Panc1 (cell line): ENCODE measurements at regions not wholly inside any gene's neighbourhood (a gene's known extent, or its start where the extent isn't known, plus 50 kb on each side); places are given as distances from the start of the nearest gene placed in this dataset.

Experiments used
- ATAC-seq: fragments of 200-7000 bp; cut with Tn5 transposase; 2 replicates; pipeline ENCODE4 v1.9.1; 2020; ENCODE audit warnings: mild to moderate bottlenecking, moderate library complexity
- BruUV-seq: library from RNA; stranded (reverse); fragments of 400-500 nt; replicated peaks from 2 replicates; lab custom pipeline; 2021; lab: Mats Ljungman, UMichigan
- CTCF ChIA-PET: fragments of 300-600 bp; sonication (Branson Sonifier 250); formaldehyde crosslinking; loops from one replicate; lab custom pipeline; 2022; ENCODE audit warnings: antibody characterized with exemption; lab: Charles Lee
- POLR2A ChIA-PET: fragments of 300-600 bp; sonication (Branson Sonifier 250); formaldehyde crosslinking; loops from one replicate; lab custom pipeline; 2022; ENCODE audit warnings: antibody characterized with exemption; lab: Charles Lee
- DNase-seq: peaks from one replicate; pipeline ENCODE4 v3.0.0-alpha.2; 2010; ENCODE audit warnings: low read depth, low spot score
- H3K27ac ChIP-seq: 2 replicates; pipeline ENCODE4 v1.5.1; 2011; ENCODE audit warnings: mild to moderate bottlenecking, low read length, inconsistent platforms
- H3K27me3 ChIP-seq: fragments of 200-500 bp; sonication (Bioruptor generic); 2 replicates; pipeline ENCODE4 v1.6.0; 2014; ENCODE audit warnings: low read length, inconsistent platforms; ENCODE audit not compliant: control insufficient read depth, insufficient read depth
- H3K36me3 ChIP-seq: fragments of 200-500 bp; sonication (Bioruptor generic); 2 replicates; pipeline ENCODE4 v1.5.1; 2014; ENCODE audit warnings: inconsistent platforms, mild to moderate bottlenecking, low read length, moderate library complexity; ENCODE audit not compliant: control insufficient read depth, insufficient read depth
- H3K4me1 ChIP-seq: 2 replicates; pipeline ENCODE4 v1.5.1; 2011; ENCODE audit warnings: inconsistent platforms, mild to moderate bottlenecking, low read length, moderate library complexity; ENCODE audit not compliant: control insufficient read depth, insufficient read depth
- H3K4me3 ChIP-seq, 2 experiments: 2 replicates each; pipeline ENCODE4 v1.5.1; 2011 to 2012; ENCODE audit warnings: low read depth in 2 of 2, low read length in 2 of 2, mild to moderate bottlenecking in 2 of 2, inconsistent platforms in 1 of 2, moderate library complexity in 1 of 2
- H3K9me3 ChIP-seq: fragments of 200-500 bp; sonication (Bioruptor generic); 2 replicates; pipeline ENCODE4 v1.5.1; 2014; ENCODE audit warnings: low read depth, mild to moderate bottlenecking, inconsistent platforms, low read length, moderate library complexity; ENCODE audit not compliant: control insufficient read depth, insufficient read depth
- CTCF ChIP-seq: fragments of 450-650 bp; IDR thresholded peaks from 2 replicates; pipeline ENCODE4 v1.5.1; 2017; ENCODE audit warnings: mild to moderate bottlenecking
- POLR2AphosphoS5 ChIP-seq: IDR thresholded peaks from 2 replicates; pipeline ENCODE4 v1.6.1; 2012; ENCODE audit warnings: mild to moderate bottlenecking, low read depth, low read length, moderate library complexity
- REST ChIP-seq, 2 experiments: IDR thresholded peaks; 2 replicates each; pipeline ENCODE4 v1.6.1; 2011 to 2012; ENCODE audit warnings: low read depth in 2 of 2, control low read depth in 1 of 2, low read length in 1 of 2, mild to moderate bottlenecking in 1 of 2, moderate library complexity in 1 of 2; ENCODE audit not compliant: insufficient read depth in 1 of 2
- SIN3A ChIP-seq: IDR thresholded peaks from 2 replicates; pipeline ENCODE4 v1.6.1; 2012; ENCODE audit warnings: low read depth, mild to moderate bottlenecking, low read length, moderate library complexity, borderline replicate concordance; ENCODE audit not compliant: insufficient read depth
- TCF7L2 ChIP-seq: IDR thresholded peaks from 2 replicates; pipeline ENCODE4 v1.6.1; 2011; ENCODE audit warnings: mild to moderate bottlenecking, low read depth, low read length, inconsistent platforms
- in situ Hi-C: cut with HindIII; loops from 2 replicates; pipeline ENCODE4 v1.10.0; 2016; ENCODE audit warnings: low sequenced_read_pairs, low pct_unique_long_range_greater_than_20kb
- intact Hi-C: fragments of 100-400 bp; cut with micrococcal nuclease; formaldehyde crosslinking; loops from one replicate; pipeline ENCODE4 v1.10.0; 2022; ENCODE audit not compliant: unreplicated experiment

GRCh38 chr13:92966341-92966740 is 260.3 kb upstream of the GPC6 start:
- intact Hi-C loops (no loop called here), in situ Hi-C loops (no loop called here)
- no peaks in the 10 kb centered on the region for H3K27me3 ChIP-seq
- CTCF ChIA-PET: no interaction called here
- no peak for DNase-seq
- POLR2A ChIA-PET: no interaction called here
- H3K9me3 ChIP-seq: no peaks in the 10 kb centered on the region
- H3K36me3 ChIP-seq: no peaks in the 10 kb centered on the region
- no peak overlapping the region for H3K27ac ChIP-seq
- TF ChIP-seq SIN3A (no peak), POLR2AphosphoS5 (no peak), CTCF (no peak), TCF7L2 (no peak), REST (IDR thresholded peaks at IDR 0.05; ENCODE audit: insufficient read depth in 1 of 2, low read depth in 2 of 2, low read length in 1 of 2) (no peak)
- no peak for ATAC-seq
- no TSS peak for BruUV-seq
- no peaks in the 10 kb centered on the region for H3K4me1 ChIP-seq
- no peak overlapping the region for H3K4me3 ChIP-seq

- Histone ChIP-seq H3K27me3 (no peaks in the 10 kb centered on the region), H3K9me3 (no peaks in the 10 kb centered on the region), H3K36me3 (no peaks in the 10 kb centered on the region), H3K4me3 (no peak overlapping the region), H3K4me1 (no peaks in the 10 kb centered on the region), H3K27ac (no peak overlapping the region)
- CTCF ChIA-PET: no interaction called here
- POLR2A ChIA-PET: no interaction called here
- no peak for ATAC-seq
- DNase-seq: no peak
- no peak for TF ChIP-seq POLR2AphosphoS5
- no peak for TF ChIP-seq TCF7L2
- TF ChIP-seq SIN3A: no peak
- in situ Hi-C loops: no loop called here
- BruUV-seq: no TSS peak
- intact Hi-C loops: no loop called here
Measured at GRCh38 chr13:92966900-92967299, 259.7 kb upstream of the GPC6 start.

- intact Hi-C loops (no loop called here), in situ Hi-C loops (no loop called here)
- ATAC-seq (no peak), DNase-seq (no peak)
- TF ChIP-seq REST (IDR thresholded peaks at IDR 0.05; ENCODE audit: insufficient read depth in 1 of 2, low read depth in 2 of 2, low read length in 1 of 2): no peak
- peak; percentile 19; the same call in 1 of the 2 replicates for TF ChIP-seq CTCF
- ChIA-PET POLR2A (no interaction called here), CTCF (no interaction called here)
- H3K36me3 ChIP-seq: no peaks in the 10 kb centered on the region
- no peaks in the 10 kb centered on the region for H3K4me1 ChIP-seq
- H3K4me3 ChIP-seq: no peak overlapping the region
- H3K9me3 ChIP-seq: no peaks in the 10 kb centered on the region
- no peaks in the 10 kb centered on the region for H3K27me3 ChIP-seq
- BruUV-seq: no TSS peak
- H3K27ac ChIP-seq: no peak overlapping the region
Measured at GRCh38 chr13:92967923-92968322, 258.7 kb upstream of the GPC6 start.
